ENCODE measurements at regions not wholly inside any gene's neighbourhood (a gene's known extent, or its start where the extent isn't known, plus 50 kb on each side); places are given as distances from the start of the nearest gene placed in this dataset.

GRCh38 chr15:70524470-70524869 lies 238.9 kb downstream of the UACA start:
- TF ChIP-seq PBX2 (CRISPR knock-in tag; IDR thresholded peaks at IDR 0.05; ENCODE audit: low read depth) (no peak), PBX2 (tag; conservative IDR thresholded peaks at IDR 0.05; ENCODE audit: low read depth) (no peak), CTCF (IDR thresholded peaks at IDR 0.05 in 2 of 3, conservative IDR thresholded peaks at IDR 0.05 in 1 of 3; ENCODE audit: insufficient read depth in 2 of 3, low read depth in 1 of 3, low read length in 3 of 3) (no peak), POU5F1 (IDR thresholded peaks at IDR 0.05; ENCODE audit: borderline replicate concordance, low read depth, low read length, partially characterized antibody) (no peak), MLX (CRISPR knock-in tag; conservative IDR thresholded peaks at IDR 0.05) (no peak), NCOA1 (IDR thresholded peaks at IDR 0.05; ENCODE audit: low read depth) (no peak), RAD21 (CRISPR knock-in tag; conservative IDR thresholded peaks at IDR 0.05 in 1 of 2, IDR thresholded peaks at IDR 0.05 in 1 of 2) (no peak), CEBPB (tag; IDR thresholded peaks at IDR 0.05) (no peak)
- TF ChIP-seq, protein P1, sequence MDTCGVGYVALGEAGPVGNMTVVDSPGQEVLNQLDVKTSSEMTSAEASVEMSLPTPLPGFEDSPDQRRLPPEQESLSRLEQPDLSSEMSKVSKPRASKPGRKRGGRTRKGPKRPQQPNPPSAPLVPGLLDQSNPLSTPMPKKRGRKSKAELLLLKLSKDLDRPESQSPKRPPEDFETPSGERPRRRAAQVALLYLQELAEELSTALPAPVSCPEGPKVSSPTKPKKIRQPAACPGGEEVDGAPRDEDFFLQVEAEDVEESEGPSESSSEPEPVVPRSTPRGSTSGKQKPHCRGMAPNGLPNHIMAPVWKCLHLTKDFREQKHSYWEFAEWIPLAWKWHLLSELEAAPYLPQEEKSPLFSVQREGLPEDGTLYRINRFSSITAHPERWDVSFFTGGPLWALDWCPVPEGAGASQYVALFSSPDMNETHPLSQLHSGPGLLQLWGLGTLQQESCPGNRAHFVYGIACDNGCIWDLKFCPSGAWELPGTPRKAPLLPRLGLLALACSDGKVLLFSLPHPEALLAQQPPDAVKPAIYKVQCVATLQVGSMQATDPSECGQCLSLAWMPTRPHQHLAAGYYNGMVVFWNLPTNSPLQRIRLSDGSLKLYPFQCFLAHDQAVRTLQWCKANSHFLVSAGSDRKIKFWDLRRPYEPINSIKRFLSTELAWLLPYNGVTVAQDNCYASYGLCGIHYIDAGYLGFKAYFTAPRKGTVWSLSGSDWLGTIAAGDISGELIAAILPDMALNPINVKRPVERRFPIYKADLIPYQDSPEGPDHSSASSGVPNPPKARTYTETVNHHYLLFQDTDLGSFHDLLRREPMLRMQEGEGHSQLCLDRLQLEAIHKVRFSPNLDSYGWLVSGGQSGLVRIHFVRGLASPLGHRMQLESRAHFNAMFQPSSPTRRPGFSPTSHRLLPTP (IDR thresholded peaks at IDR 0.05; ENCODE audit: borderline replicate concordance, extremely low read depth, insufficient read length): no peak
